ENCODE measurements at regions not wholly inside any gene's neighbourhood (a gene's known extent, or its start where the extent isn't known, plus 50 kb on each side); places are given as distances from the start of the nearest gene placed in this dataset.

DNA sequence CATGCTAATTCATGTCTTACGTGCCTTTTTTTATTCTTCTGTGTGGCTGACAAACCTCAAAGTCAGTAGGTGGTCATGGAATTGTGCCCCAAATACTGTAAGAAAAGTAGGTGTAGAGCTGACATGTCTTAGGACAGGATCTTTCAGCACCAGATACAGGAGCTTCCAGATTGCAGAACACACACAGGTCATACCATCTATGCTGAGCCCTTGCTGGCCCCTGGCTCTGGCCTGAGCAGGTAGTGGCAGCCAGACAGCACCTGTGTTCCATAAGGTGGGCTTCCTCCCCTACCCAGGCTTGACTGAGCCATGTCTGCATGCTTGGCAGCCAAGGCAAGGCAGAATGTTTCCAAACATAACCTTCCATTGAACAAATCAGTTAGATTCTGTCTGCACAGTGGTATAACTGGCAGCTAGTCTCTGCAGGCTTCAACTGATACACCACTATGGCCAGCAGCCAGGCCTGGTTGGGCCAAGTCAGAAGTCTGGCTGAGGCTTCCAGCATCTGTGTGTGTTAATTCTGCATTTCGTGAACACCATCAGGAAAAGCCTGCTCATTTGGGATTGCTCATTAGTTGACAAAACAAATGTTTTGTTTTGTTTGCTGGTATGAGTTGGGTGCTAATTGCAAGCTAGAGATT lies 366.5 kb downstream of the FOXA2 start:
- no peak for DNase-seq

DNA sequence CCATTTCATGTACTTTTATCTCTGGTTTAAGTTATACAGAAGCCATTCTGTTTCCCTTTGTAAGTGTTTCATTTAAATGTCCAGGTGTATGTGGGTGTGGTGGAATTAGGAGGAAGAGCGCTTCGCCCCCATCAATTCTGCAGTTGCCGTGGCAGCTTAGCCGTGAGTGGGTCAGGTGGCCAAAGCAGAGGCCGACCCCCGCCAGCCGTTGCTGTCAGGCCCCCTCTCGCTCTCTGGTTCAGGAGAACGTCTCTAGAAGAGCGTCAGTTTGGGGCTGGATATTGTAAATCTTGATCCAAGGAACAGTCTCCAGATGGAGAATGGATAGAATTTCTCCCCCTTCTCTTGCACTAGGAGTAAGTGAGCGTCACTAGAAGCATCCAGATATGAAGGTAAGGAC lies 367.4 kb downstream of the FOXA2 start:
- DNase-seq, result no peak

DNA sequence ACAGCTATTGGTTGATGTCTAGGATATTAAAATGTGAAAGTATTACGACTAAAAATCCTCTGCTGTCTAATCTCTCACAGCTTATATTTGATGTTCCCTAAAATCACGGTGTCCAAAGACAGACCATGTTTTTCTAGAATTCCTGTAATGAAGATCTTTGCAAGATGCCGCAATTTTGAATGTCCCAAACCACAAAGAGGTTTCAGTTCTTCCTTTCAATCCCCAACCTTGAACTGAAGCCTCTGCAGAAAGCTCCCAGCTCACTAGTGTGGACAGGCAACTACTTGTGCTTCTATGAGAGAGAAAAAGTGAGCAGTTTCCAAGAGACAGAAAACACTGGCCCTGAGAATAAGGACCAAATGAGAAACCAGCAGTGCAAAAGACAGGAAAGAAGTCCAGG lies 370.1 kb downstream of the FOXA2 start:
- no peak for DNase-seq

DNA sequence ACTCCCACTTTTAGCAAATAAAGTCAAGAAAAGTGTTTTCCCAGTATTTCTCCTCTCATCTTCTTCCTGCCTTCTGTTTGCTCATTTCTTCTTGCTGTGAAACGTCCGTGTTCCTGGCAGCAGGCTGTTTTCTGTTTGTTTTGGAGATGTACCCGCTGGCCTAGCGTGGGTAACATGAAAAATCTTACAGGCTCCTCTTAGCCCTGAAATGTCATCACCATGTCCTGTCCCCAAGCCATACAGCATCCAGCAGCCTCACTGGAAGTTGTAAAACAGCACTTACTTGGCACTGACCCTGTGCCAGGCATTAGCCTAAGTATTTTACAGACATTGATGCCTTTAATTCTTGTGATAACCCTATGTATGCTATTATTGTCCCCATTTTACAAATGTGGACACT lies 371.1 kb downstream of the FOXA2 start:
- no peak for DNase-seq

DNA sequence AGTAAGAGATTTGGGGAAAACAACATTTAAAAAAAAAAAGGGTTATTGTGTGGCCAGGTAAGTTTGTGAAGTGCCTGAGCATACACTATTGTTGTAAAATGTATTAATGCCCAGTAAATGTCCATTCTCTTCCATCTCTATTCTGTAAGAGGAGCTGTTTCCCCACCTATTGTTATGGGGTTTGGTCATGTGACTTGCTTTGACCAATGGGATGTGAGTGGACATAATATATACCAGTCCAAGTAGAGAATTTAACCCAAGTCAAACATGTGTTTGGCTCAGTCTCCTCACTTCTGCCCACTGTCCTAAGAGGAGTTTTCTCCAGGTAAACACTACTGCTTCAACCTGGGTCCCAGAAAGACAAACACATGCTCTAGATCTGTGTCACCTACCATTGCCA lies 377.1 kb downstream of the FOXA2 start:
- DNase-seq, result no peak

DNA sequence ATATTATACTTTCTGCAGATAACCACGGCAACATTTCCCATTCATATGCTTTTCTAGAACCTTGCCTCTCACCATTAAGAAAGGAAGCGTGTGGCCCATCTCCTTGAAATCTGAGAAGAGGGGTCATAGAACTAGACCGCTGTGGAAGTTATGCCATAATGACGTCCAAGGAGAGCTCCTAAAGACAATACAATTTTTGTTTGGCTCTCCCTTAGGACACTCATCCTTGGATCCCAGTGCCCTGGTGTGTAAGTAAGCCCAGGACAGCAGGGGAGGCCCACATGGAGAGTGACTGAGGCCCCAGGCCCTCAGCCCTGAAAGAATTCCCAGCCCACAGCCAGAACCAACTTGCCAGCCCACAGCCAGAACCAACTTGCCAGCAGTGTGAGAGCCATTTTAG lies 379.6 kb downstream of the FOXA2 start:
- DNase-seq, result no peak

DNA sequence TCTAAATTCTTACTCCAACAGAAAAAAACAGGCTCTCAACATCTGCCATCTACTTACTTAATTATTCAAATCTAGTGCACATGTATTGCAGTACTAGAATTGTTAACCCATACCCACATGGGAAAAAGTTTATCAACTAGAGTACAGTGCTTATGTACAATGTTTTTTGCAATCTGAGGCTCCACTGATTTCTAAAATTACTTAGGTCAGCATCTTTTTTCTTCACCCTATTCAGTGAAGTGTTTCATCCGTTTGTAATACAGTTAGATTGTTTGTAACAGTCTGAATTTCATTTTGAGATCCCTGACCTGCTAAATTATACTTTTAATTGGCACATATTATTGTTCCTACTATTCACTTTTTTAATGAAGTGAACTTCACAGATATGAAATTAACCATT lies 402.2 kb downstream of the FOXA2 start:
- no peak for DNase-seq

DNA sequence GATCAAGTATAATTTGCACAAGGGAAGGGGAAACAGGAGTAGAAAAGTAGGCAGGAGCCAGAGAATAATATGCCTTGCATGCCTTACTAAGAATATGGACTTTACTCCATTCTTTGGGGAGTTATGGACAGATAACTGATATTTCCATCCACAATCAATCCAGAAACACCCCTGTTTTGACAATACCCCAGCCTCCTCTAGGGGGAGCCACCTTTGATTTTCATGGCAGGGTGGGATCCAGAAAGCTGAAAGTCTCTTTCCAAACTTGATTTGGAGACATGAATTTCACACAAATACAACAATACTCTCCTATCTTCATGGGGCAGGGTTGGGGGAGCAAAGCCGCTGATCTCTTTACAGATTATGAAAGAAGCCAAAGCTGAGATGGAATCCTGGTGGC lies 404.1 kb downstream of the FOXA2 start:
- no peak for DNase-seq

DNA sequence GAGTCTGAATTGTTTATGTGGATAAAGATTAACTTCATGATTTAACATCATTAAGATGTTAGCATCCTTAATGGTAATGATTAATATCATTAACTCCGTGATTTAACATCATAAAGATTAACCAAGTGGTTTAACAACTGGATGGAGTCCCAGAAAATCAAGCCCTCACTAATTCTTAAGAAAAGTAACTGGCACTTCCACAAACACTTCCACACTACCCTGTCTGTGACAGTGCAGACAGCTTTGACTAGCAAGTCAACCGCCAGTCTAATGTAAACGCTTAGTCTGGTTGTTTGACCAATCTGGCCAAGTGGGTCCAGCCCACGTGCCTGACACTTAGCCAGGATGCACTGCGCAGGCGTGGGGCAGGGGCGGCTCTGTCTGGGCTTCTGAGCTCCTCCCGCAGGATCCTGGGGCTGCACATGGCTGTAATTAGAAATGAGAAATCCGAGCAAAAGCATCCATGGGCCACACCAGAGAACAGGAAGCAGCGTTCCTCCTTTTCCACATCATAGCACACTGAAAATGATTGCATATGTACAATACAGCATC lies 424.2 kb downstream of the FOXA2 start:
- peak; percentile 73 for DNase-seq

DNA sequence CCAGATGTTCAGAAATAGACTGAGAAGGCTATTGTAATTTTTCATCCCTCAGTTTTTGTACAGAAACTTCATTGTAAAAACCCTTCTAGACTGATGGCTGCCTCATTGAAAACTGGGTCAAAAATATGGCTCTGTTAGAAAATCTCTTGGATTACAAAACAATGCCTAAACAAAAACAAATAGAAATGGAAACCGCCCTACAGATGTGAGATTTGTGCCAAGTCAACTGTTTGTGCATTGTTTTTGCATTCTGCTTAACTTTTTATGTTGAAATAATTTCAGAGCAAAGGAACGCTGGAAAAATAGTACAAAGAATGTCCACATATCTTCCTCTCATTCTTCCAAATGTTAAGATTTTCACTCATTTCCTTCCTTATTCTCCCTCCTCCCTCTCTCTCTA lies 425.1 kb downstream of the FOXA2 start:
- DNase-seq, result no peak

DNA sequence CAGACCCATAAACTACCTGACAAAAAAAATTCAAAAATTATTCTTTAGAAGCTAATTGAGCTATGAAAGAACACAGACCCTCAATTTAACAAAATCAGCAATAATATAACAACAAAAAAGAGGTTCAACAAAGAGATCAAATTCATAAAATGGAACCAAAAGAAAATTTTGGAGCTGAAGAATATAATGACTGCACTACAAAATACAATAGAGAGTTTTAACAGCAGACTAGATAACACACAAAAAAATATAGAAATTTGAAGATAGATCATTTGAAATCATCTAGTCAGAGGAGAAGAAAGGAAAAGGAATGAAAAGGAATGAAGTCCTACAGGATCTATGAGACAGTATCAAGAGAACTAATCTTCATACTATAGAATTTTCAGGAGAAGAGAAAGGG lies 422.1 kb downstream of the PAX1 start:
- DNase-seq, result no peak

DNA sequence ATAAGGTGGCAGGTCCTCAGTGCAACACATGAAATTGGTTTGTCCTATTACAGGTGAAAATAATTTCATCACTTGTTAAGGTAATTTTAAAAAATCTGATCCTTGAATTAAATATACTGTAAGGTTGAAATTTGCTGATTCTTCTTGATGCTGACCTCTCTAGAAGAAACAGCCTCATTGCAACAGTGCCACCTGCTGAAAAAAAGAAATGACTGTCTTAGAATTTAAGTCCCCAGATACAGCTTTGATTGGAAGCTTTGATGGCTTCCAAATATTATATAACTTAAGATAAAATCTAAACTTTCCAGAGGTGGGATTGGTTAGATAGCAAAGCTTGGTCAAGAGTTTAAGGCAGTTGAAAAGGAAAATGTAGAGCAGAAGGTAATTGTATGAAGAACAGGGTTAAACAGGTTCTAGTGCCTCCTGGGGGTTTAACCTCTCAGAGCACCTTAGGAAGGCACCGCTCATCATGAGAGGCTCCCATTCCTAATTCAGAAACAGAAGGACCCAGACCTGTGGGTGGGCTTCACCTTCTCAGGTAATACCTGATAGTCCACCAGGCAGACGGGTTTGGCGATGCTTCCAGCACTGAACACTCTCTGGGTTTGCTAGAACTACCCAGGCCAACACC lies 401.0 kb downstream of the PAX1 start:
- peak; percentile 24 for DNase-seq

DNA sequence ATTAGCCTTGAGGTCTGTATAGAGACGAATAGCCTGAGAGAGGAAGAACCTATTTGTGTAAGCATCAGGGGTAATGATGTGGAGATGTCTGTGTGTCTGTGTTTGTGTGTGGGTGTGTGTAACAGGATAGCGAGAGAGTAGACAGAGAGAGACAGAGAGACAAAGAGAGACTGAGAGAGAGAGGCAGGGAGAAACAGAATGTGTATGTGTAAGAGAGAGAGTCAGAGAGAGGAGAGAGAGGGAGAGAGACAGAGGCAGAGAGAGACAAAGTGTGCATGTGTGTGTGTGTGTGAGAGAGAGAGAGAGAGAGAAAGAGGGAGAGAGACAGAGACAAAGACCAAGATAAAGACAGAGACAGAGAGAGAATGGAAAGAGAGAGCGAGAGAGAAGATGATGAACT lies 396.1 kb downstream of the PAX1 start:
- no peak for DNase-seq

DNA sequence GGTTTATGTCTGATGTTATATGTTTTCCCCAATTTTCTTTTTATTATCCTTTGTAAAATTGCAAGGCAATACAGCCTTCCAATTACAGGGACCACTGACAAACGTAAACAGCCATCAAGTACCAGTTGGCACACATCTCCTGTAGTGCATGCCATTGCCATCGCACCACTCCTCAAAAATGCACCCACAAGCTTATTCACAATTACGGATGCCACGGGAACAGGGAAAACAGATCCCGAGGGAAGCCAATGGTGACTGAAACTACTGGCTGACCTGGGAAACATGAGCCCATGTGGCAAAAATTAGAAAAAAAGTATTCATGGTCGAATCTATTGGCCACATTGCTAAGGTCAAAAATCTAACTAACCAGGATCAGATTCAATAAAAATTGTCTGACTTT lies 395.2 kb downstream of the PAX1 start:
- DNase-seq, result no peak

DNA sequence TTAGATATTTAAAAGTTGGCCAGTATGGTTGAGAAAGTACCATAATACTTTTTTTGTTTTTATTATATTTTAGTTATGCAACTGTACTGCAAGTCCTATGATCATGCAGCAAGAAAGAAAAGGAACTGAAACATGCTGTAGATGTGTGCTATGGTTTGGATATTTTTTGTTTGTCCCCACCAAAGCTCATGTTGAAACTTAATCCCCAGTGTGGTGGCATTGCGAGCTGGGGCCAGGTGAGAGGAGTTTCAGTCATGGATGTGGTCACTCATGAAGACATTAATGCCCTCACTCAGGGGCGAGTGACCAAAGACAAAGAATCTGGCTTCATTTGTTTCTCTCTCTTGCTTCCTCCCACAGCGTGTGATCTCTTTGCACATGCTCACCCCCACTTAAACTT lies 393.9 kb downstream of the PAX1 start:
- DNase-seq, result no peak

DNA sequence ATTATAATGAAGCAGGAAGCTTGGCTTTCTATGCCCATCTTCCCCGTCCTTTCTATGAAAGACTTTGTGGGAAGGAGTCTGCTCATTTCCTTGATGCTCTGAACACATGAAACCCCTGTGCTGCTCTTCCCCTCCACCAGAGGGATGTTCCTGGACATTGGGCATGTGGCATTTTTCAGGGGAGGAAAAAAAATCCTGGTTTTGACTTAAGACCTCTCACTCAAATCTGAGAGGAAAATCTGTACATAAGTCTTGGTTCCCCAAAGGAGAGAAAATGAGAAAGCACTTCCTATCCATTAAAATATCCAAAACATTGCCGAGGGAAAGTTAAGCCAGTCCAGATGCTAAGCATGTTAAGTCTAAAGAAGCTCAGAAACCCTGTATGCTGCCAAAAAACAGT lies 393.0 kb downstream of the PAX1 start:
- DNase-seq, result no peak

DNA sequence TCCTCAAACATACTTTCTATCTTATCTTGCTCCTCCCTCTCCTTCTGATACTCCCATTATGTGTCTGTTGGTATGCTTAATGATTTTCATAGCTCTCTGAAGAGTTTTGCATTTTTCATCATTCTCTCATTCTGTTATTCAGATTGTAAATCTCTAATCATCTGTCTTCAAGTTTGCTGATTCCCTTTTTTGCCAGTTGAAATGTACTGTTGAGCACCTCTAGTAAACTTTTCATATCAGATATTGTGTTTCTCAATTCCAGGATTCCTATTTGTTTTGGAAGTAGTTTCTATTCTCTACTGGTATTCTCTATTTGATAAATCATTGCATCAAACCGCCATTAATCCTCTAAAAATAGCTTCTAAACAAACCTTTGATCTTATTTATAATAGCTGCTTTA lies 387.7 kb downstream of the PAX1 start:
- DNase-seq, result no peak

DNA sequence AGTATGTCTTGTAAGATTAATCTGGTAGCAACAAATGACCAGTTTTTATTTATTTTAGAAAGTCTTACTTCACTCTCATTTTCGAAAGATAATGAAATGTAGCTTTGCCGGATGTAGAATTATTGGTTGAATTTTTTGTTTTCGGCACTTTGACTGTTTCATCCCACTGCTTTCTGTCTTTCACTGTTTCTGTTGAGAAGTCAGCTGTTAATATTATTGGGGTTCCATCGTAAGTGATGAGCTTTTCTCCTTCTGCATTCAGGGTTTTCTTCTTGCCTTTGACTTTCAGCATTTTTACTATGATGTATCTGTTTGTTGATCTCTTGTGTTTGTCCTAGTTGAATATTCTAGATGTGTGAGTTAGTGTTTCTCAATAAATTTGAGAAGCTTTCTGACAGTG lies 383.4 kb downstream of the PAX1 start:
- no peak for DNase-seq

DNA sequence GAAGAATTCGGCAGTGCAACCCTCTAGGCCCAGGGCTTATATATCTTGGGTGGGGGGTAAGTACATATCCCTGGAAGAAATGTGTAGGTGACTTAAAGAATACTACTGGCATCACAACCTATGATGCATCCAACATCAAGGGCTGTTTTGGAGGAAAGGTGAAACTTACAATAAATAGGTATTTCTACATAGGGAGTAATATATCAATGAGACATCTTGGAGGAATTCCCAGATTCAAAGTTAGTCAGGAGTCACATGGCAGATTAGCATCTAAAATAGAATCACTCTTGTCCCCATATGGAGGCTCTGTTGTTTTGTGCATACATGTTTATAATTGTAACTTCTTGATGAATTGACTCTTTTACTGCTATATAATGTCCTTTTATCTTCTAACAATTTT lies 375.5 kb downstream of the PAX1 start:
- DNase-seq, result no peak

DNA sequence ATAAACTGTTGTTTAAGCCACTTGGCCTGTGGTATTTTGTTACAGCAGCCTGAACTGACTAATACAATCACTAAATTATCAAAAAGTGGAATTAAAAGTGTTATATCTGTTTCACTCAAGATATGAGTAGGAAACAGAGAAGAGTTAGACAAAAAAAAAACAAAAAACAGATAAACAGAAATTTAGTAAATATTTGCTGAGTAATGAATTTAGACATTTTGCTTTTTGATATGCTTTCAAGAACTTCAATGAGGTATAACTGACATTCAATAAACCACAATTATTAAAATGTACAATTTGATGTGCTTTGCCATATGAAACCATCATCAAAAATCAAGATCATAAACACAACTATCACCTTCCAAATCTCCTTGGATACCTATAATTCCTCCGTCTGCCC lies 369.2 kb downstream of the PAX1 start:
- no peak for DNase-seq

DNA sequence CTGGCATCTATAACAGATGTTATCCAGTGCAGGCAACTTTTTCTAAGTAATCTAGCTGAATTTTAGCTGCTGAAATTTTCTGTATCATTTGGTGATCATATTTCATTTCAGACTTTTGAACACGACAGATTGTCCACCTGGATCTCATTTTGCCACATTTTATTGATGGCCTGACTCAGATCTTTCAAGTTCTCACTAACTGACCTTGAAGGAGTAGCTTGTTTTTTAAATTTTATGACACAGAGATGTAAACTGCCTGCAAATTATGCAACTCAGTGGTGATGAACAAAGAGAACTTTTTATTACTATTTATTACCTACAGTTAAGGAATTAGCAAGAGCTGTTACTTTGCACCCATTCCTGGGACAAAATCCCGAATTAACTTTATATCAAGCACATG lies 366.4 kb downstream of the PAX1 start:
- DNase-seq, result no peak

DNA sequence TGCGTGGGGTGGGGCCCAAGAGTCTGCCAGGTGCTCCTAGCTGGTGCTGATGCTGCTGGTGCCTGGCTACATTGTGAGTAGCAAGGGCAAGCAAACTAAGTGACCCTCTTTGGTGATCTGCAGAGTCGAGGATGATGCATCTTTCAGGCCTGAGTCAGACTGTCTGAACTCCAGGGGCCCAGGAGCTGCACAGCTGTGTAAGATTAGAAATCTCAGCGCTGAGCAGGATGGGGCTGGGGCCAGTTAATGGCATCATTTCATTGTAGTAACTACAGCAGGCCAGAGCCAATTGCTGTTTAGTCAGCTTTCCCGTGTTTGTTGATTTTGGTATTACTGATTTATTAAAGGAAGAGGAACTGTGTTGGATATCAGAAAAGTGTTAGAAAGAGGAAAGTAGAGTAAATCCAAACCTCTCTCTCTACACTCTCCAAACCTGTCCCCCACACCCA lies 365.2 kb downstream of the PAX1 start:
- DNase-seq, result no peak

DNA sequence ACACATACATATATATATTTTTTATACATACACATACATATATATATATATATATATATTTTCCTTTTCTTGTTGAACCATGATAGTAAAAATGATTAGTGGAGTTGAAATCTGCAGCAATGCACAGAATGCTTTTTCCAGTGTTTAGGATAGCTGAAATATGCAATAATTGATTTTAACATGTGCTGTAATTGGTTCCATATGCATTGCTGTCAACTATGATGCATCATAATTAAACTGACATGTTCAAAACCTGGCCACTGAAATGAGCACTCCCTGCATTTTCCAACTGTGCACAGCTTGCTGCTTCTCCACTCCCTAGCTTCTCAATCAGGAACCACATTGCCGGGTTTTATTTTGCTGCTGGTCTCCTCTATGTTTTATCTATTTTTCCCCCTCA lies 358.3 kb downstream of the PAX1 start:
- DNase-seq, result no peak

DNA sequence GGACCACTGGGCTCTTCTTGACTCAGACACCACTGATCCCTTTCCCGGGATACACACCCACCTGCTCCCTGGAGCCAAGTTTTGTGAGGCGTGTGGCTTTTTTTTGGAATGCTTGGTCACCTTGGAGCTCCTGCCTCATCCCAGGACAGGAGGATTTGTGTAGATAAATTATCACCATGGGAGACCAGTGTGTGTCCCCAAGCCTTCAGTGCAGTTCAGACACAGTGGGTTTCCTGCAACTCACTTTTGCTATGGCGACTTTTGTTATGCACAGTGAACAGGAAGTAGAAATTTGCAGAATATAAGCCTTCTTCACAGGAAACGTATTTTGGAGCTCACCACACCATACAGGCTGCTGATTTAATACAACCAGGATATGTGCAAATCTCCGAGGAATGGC lies 357.4 kb downstream of the PAX1 start:
- DNase-seq, result no peak

DNA sequence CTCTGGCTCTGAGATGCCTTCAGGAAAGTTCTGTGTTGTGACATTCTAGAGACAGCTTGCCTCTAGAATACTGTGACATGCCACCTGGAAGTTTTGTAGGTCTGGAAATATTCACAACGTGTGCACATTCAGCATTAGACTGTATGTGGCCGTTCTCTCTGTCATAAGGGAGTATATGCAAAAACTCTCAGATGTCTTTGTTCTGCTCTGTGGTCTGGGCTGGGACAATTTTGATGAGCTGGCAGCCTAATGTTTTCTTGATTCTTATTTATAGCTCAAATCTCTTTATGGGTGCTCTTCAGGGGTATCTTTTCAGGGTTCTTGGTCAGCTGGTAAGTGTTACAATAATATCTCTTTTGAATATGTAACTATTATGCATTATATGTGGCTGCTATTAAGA lies 355.1 kb downstream of the PAX1 start:
- no peak for DNase-seq

All from kidney glomerular epithelial cell (primary cell).